HCT116 (cell line): ENCODE measurements at regions not wholly inside any gene's neighbourhood (a gene's known extent, or its start where the extent isn't known, plus 50 kb on each side); places are given as distances from the start of the nearest gene placed in this dataset.

Experiments
- ATAC-seq: fragments of 200-7000 bp; cut with Tn5 transposase; 2 replicates; pipeline ENCODE4 v1.9.1; 2020; ENCODE audit warnings: mild to moderate bottlenecking, moderate library complexity
- BruUV-seq: library from RNA; stranded (reverse); fragments of 400-500 nt; replicated peaks from 2 replicates; lab custom pipeline; 2021; lab: Mats Ljungman, UMichigan
- CTCF ChIA-PET: fragments of 300-600 bp; sonication (Branson Sonifier 250); formaldehyde crosslinking; loops from one replicate; lab custom pipeline; 2021; ENCODE audit warnings: antibody characterized with exemption; lab: Charles Lee
- POLR2A ChIA-PET: fragments of 300-600, 350-600 bp; sonication (Branson Sonifier 250); formaldehyde crosslinking; loops from one replicate; lab custom pipeline; 2021; ENCODE audit warnings: antibody characterized with exemption; lab: Charles Lee
- RAD21 ChIA-PET, 2 experiments: fragments of 300-600 bp; sonication (Branson Sonifier 250); formaldehyde crosslinking; loops; one replicate each; lab custom pipeline; 2023; ENCODE audit warnings: low total read pairs in 2 of 2; ENCODE audit not compliant: uncharacterized antibody in 2 of 2, unreplicated experiment in 2 of 2, low non-redundant PET in 1 of 2; lab: Charles Lee
- DNase-seq: peaks from one replicate; pipeline ENCODE4 v3.0.0-alpha.2; 2010; ENCODE audit warnings: low read depth, low spot score
- H2AFZ ChIP-seq: fragments of 200-600 bp; shearing (Covaris generic), sonication (generic); 2 replicates; pipeline ENCODE4 v1.6.1; 2017; ENCODE audit warnings: low read depth, mixed run types, mixed read lengths, antibody characterized with exemption, low read length; ENCODE audit not compliant: poor library complexity, severe bottlenecking
- H3K27ac ChIP-seq: 2 replicates; pipeline ENCODE4 v1.5.1; 2012; ENCODE audit warnings: low read depth, low read length
- H3K27me3 ChIP-seq: fragments of 200-600 bp; sonication (generic); 2 replicates; pipeline ENCODE4 v1.6.1; 2016; ENCODE audit warnings: mixed run types, low read length, mixed read lengths; ENCODE audit not compliant: insufficient read depth
- H3K36me3 ChIP-seq, 2 experiments: fragments of 200-500 bp in 1 of 2; fragments of 200-600 bp in 1 of 2; sonication (Bioruptor generic) in 1 of 2; sonication (generic) in 1 of 2; 2 replicates each; pipeline versions ENCODE4 v1.5.1 to v1.6.1; 2014 to 2016; ENCODE audit warnings: low read length in 2 of 2, inconsistent platforms in 1 of 2, mixed read lengths in 1 of 2, mixed run types in 1 of 2; ENCODE audit not compliant: insufficient read depth in 2 of 2, control insufficient read depth in 1 of 2
- H3K4me1 ChIP-seq, 2 experiments: fragments of 200-600 bp in 1 of 2; sonication (generic) in 1 of 2; 2 replicates each; pipeline versions ENCODE4 v1.5.1 to v1.6.1; 2012 to 2017; ENCODE audit warnings: low read length in 2 of 2, inconsistent platforms in 1 of 2, mild to moderate bottlenecking in 1 of 2, mixed read lengths in 1 of 2, mixed run types in 1 of 2, moderate library complexity in 1 of 2; ENCODE audit not compliant: insufficient read depth in 2 of 2, control insufficient read depth in 1 of 2
- H3K4me2 ChIP-seq: fragments of 200-600 bp; sonication (generic); 2 replicates; pipeline ENCODE4 v1.6.1; 2017; ENCODE audit warnings: mixed run types, low read length, mixed read lengths
- H3K4me3 ChIP-seq, 2 experiments: fragments of 200-600 bp in 1 of 2; sonication (generic) in 1 of 2; replicated peaks in 1 of 2; 2 replicates each; pipeline ENCODE4 v1.5.1; 2011 to 2016; ENCODE audit warnings: low read length in 2 of 2, control low read depth in 1 of 2, low read depth in 1 of 2, mild to moderate bottlenecking in 1 of 2, mixed read lengths in 1 of 2, mixed run types in 1 of 2
- H3K79me2 ChIP-seq: fragments of 200-600 bp; sonication (generic); 2 replicates; pipeline ENCODE4 v1.6.1; 2017; ENCODE audit warnings: mild to moderate bottlenecking, mixed run types, low read length, moderate library complexity, mixed read lengths; ENCODE audit not compliant: insufficient read depth
- H3K9ac ChIP-seq: fragments of 200-600 bp; sonication (generic); 2 replicates; pipeline ENCODE4 v1.6.1; 2016; ENCODE audit warnings: low read length, mixed read lengths
- H3K9me2 ChIP-seq: fragments of 200-600 bp; sonication (generic), shearing (Covaris generic); 2 replicates; pipeline ENCODE4 v1.6.1; 2017; ENCODE audit warnings: mixed run types, mild to moderate bottlenecking, moderate library complexity; ENCODE audit not compliant: insufficient read depth
- H3K9me3 ChIP-seq, 2 experiments: fragments of 200-500 bp in 1 of 2; fragments of 200-600 bp in 1 of 2; sonication (Bioruptor generic) in 1 of 2; sonication (generic) in 1 of 2; 2 replicates each; pipeline ENCODE4 v1.6.1; 2014 to 2017; ENCODE audit warnings: low read length in 2 of 2, mixed read lengths in 2 of 2, inconsistent platforms in 1 of 2, low read depth in 1 of 2, mild to moderate bottlenecking in 1 of 2, mixed run types in 1 of 2, moderate library complexity in 1 of 2; ENCODE audit not compliant: control insufficient read depth in 1 of 2, insufficient read depth in 1 of 2
- H4K20me1 ChIP-seq: fragments of 200-600 bp; sonication (generic), shearing (Covaris generic); 2 replicates; pipeline ENCODE4 v1.6.1; 2017; ENCODE audit warnings: mixed run types, mild to moderate bottlenecking, moderate library complexity; ENCODE audit not compliant: insufficient read depth
- ATF3 ChIP-seq: IDR thresholded peaks from 2 replicates; pipeline ENCODE4 v1.6.1; 2012
- CBX3 ChIP-seq: IDR thresholded peaks from 2 replicates; pipeline ENCODE4 v1.6.1; 2012; ENCODE audit warnings: low read depth
- EZH2 ChIP-seq: fragments of 200-600 bp; sonication (generic); IDR thresholded peaks from 2 replicates; pipeline ENCODE4 v1.6.1; 2017; ENCODE audit warnings: antibody characterized with exemption, mixed run types
- FOSL1 ChIP-seq: IDR thresholded peaks from 2 replicates; pipeline ENCODE4 v1.6.1; 2012; ENCODE audit warnings: low read depth
- POLR2A ChIP-seq: IDR thresholded peaks from 2 replicates; pipeline ENCODE4 v1.7.0; 2011; ENCODE audit warnings: borderline replicate concordance; ENCODE audit not compliant: insufficient read depth, insufficient read length; ENCODE audit errors: extremely low read depth
- SP1 ChIP-seq: IDR thresholded peaks from 2 replicates; pipeline ENCODE4 v1.6.1; 2012; ENCODE audit warnings: low read depth
- TCF7L2 ChIP-seq: IDR thresholded peaks from 2 replicates; pipeline ENCODE4 v1.7.0; 2011; ENCODE audit warnings: borderline replicate concordance, inconsistent platforms; ENCODE audit not compliant: insufficient read depth, insufficient read length; ENCODE audit errors: extremely low read depth
- ZFX ChIP-seq: fragments of 450-650 bp; IDR thresholded peaks from 2 replicates; pipeline ENCODE4 v1.6.1; 2017
- intact Hi-C: fragments of 100-400 bp; cut with micrococcal nuclease; formaldehyde crosslinking; loops from 2 replicates; pipeline ENCODE4 v1.10.0; 2022
- TF ChIP-seq, protein P1 (sequence below): IDR thresholded peaks from 2 replicates; pipeline ENCODE4 v1.6.1; 2011; ENCODE audit warnings: mild to moderate bottlenecking, low read length, moderate library complexity; ENCODE audit not compliant: insufficient replicate concordance; ENCODE audit errors: extremely low read depth

DNA sequence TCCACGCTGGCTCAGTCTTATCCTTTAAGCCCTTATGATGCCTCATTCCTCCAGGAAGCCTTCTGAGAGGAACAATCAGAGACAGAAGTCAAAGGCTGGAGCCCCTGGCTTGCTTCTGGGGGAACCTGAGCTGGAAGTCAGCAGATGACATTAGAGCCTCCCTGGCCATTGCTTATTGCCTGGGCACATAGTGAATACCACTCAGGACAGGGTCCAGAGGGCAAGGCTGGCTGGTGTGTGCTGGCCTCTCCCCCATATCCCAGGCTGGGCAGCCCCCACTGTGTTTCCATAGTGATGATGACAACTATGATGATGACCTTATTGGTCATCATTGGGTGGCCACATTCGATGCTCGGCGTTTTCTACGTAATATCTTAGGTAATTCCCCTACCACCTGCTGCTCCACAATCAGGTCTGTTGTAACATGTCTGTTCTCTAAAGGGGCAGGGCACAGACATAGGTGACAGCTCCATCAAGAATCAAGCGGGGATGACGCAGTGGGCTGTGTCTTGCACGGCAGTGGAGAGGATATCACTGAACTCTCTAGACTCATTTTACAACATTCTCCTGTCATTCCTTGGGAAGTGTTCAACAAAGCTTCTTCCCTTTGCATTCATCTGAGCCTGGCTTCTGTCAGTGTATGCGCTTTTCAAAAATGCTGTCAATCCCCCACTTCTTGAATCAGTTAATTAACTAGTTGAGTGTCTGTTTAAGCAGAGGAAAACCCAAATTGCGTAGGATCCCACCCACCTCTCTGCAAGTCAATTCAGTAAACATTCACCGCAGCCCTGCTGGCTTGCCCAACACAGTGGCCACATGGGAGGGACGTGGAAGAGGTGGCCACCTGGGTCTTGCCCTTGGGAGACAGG lies 89.4 kb upstream of the TSHZ3 start:
- ATAC-seq, result no peak
- CTCF ChIA-PET, result no interaction called here
- POLR2A ChIA-PET, result no interaction called here

More for the DNA sequence above, 89.4 kb upstream of the TSHZ3 start:
- RAD21 ChIA-PET, result no interaction called here
- Histone ChIP-seq H4K20me1 (no peaks in the 10 kb centered on the region), H3K27me3 (no peaks in the 10 kb centered on the region), H3K4me3 (no peak overlapping the region), H3K36me3 (no peaks in the 10 kb centered on the region), H3K9me2 (no peaks in the 10 kb centered on the region), H3K4me2 (no peak overlapping the region), H3K4me1 (no peaks in the 10 kb centered on the region), H3K27ac (no peak overlapping the region), H3K79me2 (no peaks in the 10 kb centered on the region), H2AFZ (no peak overlapping the region), H3K9ac (no peak overlapping the region), H3K9me3 (peaks cover 9 to 43% of the 10 kb centered on the region in 2 experiments; a peak in 2 of 4 replicates)
- intact Hi-C loops, result no loop called here
- BruUV-seq, result no TSS peak
- no peak for DNase-seq
- TF ChIP-seq POLR2A, result no peak
- no peak for TF ChIP-seq CBX3
- TF ChIP-seq, protein P1, sequence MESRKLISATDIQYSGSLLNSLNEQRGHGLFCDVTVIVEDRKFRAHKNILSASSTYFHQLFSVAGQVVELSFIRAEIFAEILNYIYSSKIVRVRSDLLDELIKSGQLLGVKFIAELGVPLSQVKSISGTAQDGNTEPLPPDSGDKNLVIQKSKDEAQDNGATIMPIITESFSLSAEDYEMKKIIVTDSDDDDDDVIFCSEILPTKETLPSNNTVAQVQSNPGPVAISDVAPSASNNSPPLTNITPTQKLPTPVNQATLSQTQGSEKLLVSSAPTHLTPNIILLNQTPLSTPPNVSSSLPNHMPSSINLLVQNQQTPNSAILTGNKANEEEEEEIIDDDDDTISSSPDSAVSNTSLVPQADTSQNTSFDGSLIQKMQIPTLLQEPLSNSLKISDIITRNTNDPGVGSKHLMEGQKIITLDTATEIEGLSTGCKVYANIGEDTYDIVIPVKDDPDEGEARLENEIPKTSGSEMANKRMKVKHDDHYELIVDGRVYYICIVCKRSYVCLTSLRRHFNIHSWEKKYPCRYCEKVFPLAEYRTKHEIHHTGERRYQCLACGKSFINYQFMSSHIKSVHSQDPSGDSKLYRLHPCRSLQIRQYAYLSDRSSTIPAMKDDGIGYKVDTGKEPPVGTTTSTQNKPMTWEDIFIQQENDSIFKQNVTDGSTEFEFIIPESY, result no peak
- no peak for TF ChIP-seq FOSL1
- TF ChIP-seq TCF7L2, result no peak
- no peak for TF ChIP-seq SP1
- TF ChIP-seq ZFX, result no peak
- TF ChIP-seq ATF3, result no peak
- TF ChIP-seq EZH2, result no peak
